GM06990 (cell line): ENCODE measurements at regions not wholly inside any gene's neighbourhood (a gene's known extent, or its start where the extent isn't known, plus 50 kb on each side); places are given as distances from the start of the nearest gene placed in this dataset.

Source experiments
- DNase-seq: peaks from one replicate; pipeline ENCODE4 v3.0.0-alpha.2; 2011; ENCODE audit not compliant: insufficient read length; ENCODE audit errors: extremely low read depth
- H3K27me3 ChIP-seq: replicated peaks from 2 replicates; pipeline ENCODE4 v1.6.0; 2011; ENCODE audit warnings: low read length; ENCODE audit not compliant: control insufficient read depth, insufficient read depth
- H3K36me3 ChIP-seq: 2 replicates; pipeline ENCODE4 v1.5.1; 2011; ENCODE audit warnings: low read length; ENCODE audit not compliant: control insufficient read depth, insufficient read depth
- H3K4me3 ChIP-seq: replicated peaks from 2 replicates; pipeline ENCODE4 v1.5.1; 2011; ENCODE audit warnings: low read depth, mild to moderate bottlenecking, control low read depth, low read length
- TF ChIP-seq, protein P1 (sequence below): IDR thresholded peaks from 2 replicates; pipeline ENCODE4 v1.5.1; 2011; ENCODE audit warnings: low read length, control low read depth, mild to moderate bottlenecking, inconsistent platforms; ENCODE audit not compliant: insufficient read depth, poor library complexity, severe bottlenecking

- no peak overlapping the region for H3K4me3 ChIP-seq
- DNase-seq, result no peak
- H3K27me3 ChIP-seq, result no peaks in the 10 kb centered on the region
- TF ChIP-seq, protein P1, sequence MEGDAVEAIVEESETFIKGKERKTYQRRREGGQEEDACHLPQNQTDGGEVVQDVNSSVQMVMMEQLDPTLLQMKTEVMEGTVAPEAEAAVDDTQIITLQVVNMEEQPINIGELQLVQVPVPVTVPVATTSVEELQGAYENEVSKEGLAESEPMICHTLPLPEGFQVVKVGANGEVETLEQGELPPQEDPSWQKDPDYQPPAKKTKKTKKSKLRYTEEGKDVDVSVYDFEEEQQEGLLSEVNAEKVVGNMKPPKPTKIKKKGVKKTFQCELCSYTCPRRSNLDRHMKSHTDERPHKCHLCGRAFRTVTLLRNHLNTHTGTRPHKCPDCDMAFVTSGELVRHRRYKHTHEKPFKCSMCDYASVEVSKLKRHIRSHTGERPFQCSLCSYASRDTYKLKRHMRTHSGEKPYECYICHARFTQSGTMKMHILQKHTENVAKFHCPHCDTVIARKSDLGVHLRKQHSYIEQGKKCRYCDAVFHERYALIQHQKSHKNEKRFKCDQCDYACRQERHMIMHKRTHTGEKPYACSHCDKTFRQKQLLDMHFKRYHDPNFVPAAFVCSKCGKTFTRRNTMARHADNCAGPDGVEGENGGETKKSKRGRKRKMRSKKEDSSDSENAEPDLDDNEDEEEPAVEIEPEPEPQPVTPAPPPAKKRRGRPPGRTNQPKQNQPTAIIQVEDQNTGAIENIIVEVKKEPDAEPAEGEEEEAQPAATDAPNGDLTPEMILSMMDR, result no peak
- no peaks in the 10 kb centered on the region for H3K36me3 ChIP-seq
Observed at GRCh38 chr1:221175249-221175648, 296.0 kb downstream of the HLX start.

DNA sequence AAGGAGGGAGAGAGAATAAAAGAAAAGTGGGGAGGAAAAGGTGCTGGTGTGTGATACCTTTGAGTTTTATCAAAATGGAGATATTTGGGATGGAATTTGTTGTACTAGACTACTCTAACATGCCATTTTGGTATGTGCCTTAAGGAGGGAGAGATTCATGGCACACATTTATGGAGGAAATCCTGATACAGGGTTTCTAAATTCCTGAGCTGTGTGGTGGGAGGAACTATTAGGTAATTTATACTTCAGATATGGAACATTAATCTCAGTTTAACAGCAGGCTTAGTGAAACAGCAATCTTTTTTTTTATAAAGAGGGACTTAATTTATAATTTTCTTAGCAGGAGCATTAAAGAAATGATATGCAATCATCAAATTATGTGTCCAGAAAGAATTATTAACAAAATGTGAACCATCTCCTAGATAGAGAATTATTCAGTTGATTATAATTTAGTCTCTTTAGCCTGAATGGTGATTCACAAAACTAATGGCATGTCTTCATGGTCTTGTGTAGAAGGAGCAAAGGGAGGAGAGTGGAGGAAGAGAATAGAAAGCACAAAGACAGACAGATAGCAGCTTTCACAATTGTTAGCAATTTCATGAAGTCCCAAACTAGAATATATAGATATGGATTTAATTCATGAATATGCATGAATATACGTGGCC is 301.6 kb downstream of the HLX start:
- Histone ChIP-seq H3K4me3 (no peak overlapping the region), H3K36me3 (no peaks in the 10 kb centered on the region), H3K27me3 (no peaks in the 10 kb centered on the region; the same call in 1 of the 2 replicates)
- TF ChIP-seq, protein P1, result no peak
- no peak for DNase-seq

DNA sequence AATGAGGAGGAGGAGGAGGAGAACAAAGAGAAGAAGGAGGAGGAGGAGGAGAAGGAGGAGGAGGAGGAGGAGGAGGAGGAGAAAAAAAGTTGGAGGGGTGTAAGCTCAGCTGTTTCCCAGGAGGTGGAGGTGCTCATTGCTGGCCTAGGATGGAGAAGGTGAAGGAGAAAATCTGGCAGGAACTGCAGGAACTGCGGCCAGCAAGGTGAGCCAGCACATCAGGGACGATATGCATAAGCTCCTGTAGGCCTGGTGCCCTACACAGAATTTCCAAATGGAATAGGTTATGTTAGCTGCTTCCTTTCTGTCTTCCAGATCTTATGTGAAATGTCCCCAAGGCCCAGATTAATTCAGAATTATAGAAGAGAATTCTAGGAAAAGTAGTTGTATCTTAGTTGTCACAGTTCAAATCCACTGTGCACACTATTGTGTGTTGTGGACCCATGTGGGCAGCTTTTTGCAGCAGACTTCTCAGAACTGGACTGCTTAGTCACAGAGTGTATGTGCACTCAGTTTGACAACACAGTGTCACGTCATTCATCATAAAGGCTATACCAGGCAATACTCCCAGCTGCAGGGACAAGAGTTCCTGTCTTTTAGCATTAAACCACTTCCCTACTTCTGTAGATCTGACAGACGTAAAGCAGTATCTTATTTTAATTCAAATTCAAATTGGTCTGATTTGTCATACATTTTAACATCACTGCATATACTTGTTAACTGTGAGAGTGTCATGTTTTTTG is 303.7 kb downstream of the HLX start:
- TF ChIP-seq, protein P1, result no peak
- no peak overlapping the region for H3K4me3 ChIP-seq
- DNase-seq, result no peak
- H3K27me3 ChIP-seq, result no peaks in the 10 kb centered on the region; the same call in 1 of the 2 replicates
- no peaks in the 10 kb centered on the region for H3K36me3 ChIP-seq

DNA sequence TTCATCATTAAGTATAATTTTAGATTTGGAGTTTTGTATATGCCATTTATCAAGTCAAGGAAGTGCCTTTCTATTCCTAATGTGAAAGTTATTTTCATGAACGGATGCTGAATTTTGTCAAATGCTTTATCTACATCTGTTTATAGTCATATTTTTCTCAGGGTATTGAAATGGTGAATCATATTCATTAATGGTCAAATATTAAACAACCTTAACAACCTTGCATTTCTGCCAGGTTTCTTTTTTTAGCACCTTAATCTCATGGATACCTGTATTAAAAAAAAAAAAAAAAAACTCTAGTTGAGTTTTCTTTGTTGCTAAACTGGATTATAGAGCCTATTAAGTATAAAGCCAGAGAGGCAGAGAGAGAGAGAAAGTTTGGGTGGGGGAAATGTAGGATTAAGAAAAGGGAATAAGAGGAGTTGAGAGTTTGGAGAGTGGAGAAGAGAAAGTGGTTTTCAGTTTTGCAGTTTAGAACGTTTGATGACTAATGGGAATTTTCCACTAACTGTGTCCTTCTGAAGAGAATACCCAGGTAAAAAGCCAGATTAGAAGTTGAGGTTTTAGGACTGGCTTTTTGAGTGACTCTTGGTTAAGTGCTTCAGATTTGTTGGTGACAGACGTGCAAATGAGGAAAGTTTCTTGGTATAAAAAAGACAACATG is 305.0 kb downstream of the HLX start:
- TF ChIP-seq, protein P1, result no peak
- H3K36me3 ChIP-seq, result no peaks in the 10 kb centered on the region
- no peak overlapping the region for H3K4me3 ChIP-seq
- no peak for DNase-seq
- no peaks in the 10 kb centered on the region; the same call in 1 of the 2 replicates for H3K27me3 ChIP-seq

DNA sequence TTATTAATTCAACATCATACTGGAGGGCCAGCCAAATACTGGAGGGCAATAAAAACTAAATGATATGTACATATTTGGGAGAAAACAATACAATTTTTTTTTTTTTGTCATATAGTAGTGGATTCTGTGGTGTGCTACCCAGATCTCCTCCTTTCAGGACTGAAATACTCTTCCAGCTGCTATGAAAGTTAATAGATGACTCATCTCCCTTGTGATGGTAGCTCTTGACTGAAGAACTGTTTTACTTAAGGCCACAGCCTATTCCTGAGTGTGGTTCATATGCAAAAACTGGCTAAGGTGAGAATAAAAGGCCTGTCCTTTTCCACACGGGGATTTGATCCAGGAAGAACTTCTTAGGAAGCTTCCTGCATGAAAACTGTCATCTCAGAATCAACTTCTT is 307.9 kb downstream of the HLX start:
- H3K27me3 ChIP-seq, result no peaks in the 10 kb centered on the region; the same call in 1 of the 2 replicates
- H3K4me3 ChIP-seq, result no peak overlapping the region
- no peaks in the 10 kb centered on the region for H3K36me3 ChIP-seq
- no peak for DNase-seq
- TF ChIP-seq, protein P1, result no peak
